Neural progenitor cell (in vitro differentiated cells): ENCODE measurements at regions not wholly inside any gene's neighbourhood (a gene's known extent, or its start where the extent isn't known, plus 50 kb on each side); places are given as distances from the start of the nearest gene placed in this dataset.

Experiments
- EZH2 ChIP-seq: fragments of 200-600 bp; sonication (generic); IDR thresholded peaks from 2 replicates; pipeline ENCODE4 v1.6.1; 2017; ENCODE audit warnings: antibody characterized with exemption, mild to moderate bottlenecking, moderate library complexity
- EZH2phosphoT487 ChIP-seq: fragments of 200-600 bp; sonication (generic); IDR thresholded peaks from 2 replicates; pipeline ENCODE4 v1.6.1; 2017; ENCODE audit warnings: antibody characterized with exemption
- TF ChIP-seq, protein P1 (sequence below): fragments of 200-600 bp; sonication (generic); IDR thresholded peaks from 2 replicates; pipeline ENCODE4 v1.5.1; 2017; ENCODE audit warnings: antibody characterized with exemption, mild to moderate bottlenecking

GRCh38 chr3:83216919-83217594 is 1455.6 kb upstream of the GBE1 start:
- TF ChIP-seq EZH2phosphoT487 (no peak), EZH2 (no peak)
- TF ChIP-seq, protein P1, sequence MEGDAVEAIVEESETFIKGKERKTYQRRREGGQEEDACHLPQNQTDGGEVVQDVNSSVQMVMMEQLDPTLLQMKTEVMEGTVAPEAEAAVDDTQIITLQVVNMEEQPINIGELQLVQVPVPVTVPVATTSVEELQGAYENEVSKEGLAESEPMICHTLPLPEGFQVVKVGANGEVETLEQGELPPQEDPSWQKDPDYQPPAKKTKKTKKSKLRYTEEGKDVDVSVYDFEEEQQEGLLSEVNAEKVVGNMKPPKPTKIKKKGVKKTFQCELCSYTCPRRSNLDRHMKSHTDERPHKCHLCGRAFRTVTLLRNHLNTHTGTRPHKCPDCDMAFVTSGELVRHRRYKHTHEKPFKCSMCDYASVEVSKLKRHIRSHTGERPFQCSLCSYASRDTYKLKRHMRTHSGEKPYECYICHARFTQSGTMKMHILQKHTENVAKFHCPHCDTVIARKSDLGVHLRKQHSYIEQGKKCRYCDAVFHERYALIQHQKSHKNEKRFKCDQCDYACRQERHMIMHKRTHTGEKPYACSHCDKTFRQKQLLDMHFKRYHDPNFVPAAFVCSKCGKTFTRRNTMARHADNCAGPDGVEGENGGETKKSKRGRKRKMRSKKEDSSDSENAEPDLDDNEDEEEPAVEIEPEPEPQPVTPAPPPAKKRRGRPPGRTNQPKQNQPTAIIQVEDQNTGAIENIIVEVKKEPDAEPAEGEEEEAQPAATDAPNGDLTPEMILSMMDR = no peak
